ENCODE measurements at regions not wholly inside any gene's neighbourhood (a gene's known extent, or its start where the extent isn't known, plus 50 kb on each side); places are given as distances from the start of the nearest gene placed in this dataset.

GRCh38 chr5:124655921-124656511 lies 90.4 kb downstream of the ZNF608 start (continued):
- TF ChIP-seq FOXM1 (IDR thresholded peaks at IDR 0.05; ENCODE audit: low read depth) (no peak), IRF3 (IDR thresholded peaks at IDR 0.05; ENCODE audit: low read depth, low read length) (no peak), MAX (IDR thresholded peaks at IDR 0.05; ENCODE audit: low read depth) (peak; percentile 67; the same call in 1 of the 2 replicates), RAD21 (IDR thresholded peaks at IDR 0.05; ENCODE audit: low read length) (peak; percentile 18; the same call in 1 of the 2 replicates), EP300 (IDR thresholded peaks at IDR 0.05; ENCODE audit: borderline replicate concordance in 1 of 2, low read depth in 1 of 2, low read length in 1 of 2) (peak in 1 of 2 experiments; percentile 82; a peak in 3 of 4 replicates), SIN3A (IDR thresholded peaks at IDR 0.05; ENCODE audit: borderline replicate concordance, low read depth, low read length) (no peak), GATA2 (CRISPR knock-in tag; IDR thresholded peaks at IDR 0.05) (peak; percentile 84), CHD2 (IDR thresholded peaks at IDR 0.05; ENCODE audit: low read length, partially characterized antibody) (peak; percentile 41), RCOR1 (IDR thresholded peaks at IDR 0.05; ENCODE audit: low read length) (peak; percentile 64), POLR2AphosphoS5 (IDR thresholded peaks at IDR 0.05; ENCODE audit: low read depth, low read length) (no peak; the same call in 1 of the 2 replicates), MEF2A (IDR thresholded peaks at IDR 0.05; ENCODE audit: borderline replicate concordance, low read depth) (no peak), TCF12 (IDR thresholded peaks at IDR 0.05) (peak; percentile 83), FOXJ3 (CRISPR knock-in tag; IDR thresholded peaks at IDR 0.05) (no peak; the same call in 1 of the 2 replicates), YY1 (IDR thresholded peaks at IDR 0.05; ENCODE audit: low read depth) (no peak), RXRA (IDR thresholded peaks at IDR 0.05; ENCODE audit: borderline replicate concordance, low read depth) (no peak), MXI1 (IDR thresholded peaks at IDR 0.05; ENCODE audit: low read depth, low read length) (no peak), PBX3 (IDR thresholded peaks at IDR 0.05) (0 out of 2 replicates have a peak, but pooled peaks have one; percentile 2), ELF1 (IDR thresholded peaks at IDR 0.05) (no peak), RFX5 (IDR thresholded peaks at IDR 0.05; ENCODE audit: low read length) (no peak), REST (IDR thresholded peaks at IDR 0.05; ENCODE audit: low read depth, low read length) (no peak)

Measured in SK-N-SH (cell line).